ENCODE measurements at regions not wholly inside any gene's neighbourhood (a gene's known extent, or its start where the extent isn't known, plus 50 kb on each side); places are given as distances from the start of the nearest gene placed in this dataset.

DNA sequence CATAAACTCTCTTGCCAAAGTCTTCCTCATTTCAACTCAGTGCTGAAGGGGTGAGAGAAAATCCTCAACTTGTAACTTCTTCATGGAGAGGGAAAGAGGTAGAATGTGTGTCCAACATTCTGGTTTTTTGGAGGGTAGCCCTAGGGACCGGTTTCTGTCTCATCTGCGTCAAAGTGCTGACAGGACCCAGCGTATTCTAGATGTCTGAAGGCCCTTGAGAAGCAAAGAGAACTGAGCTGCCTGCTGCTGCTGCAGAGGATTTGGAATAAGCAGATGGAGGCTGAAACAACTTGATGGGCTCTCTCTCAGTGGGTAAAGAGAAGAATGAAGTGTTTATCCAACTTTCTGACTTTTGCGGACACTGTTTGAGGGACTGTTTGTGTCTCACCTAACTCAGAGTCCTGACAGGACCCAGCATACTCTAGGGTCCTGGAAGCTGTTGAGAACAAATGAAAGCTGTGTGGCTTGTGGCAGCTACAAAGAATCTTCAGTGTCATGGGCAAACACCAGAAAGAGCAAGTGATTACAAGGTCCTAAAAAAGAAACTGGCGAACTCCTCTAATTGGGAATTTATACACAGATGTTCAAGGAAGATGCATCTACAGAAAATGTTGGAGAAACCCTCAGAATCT is 174.4 kb downstream of the SI start:
- H3K27me3 ChIP-seq (ENCODE audit: control insufficient read depth, insufficient read depth, low read length): no peaks in the 10 kb centered on the region
- no peaks in the 10 kb centered on the region for H3K9me3 ChIP-seq (ENCODE audit: control insufficient read depth, insufficient read depth, low read depth, low read length)
- no peaks in the 10 kb centered on the region for H3K4me1 ChIP-seq (ENCODE audit: control insufficient read depth, extremely low read depth, insufficient read depth, low read length)
- H4K20me1 ChIP-seq (ENCODE audit: control insufficient read depth, extremely low read depth, insufficient read depth, low read length): no peaks in the 10 kb centered on the region
- no peak for DNase-seq (ENCODE audit: low read depth in 2 of 2)
- no peak overlapping the region for H3K9ac ChIP-seq (ENCODE audit: insufficient read depth, low read length)
- no peak overlapping the region for H3K4me3 ChIP-seq (replicated peaks in 1 of 4; ENCODE audit: control extremely low read depth in 1 of 4, insufficient read depth in 1 of 4, low read depth in 3 of 4, low read length in 4 of 4)
- no peaks in the 10 kb centered on the region for H3K79me2 ChIP-seq (ENCODE audit: control insufficient read depth, insufficient read depth, low read length)
- H3K27ac ChIP-seq (ENCODE audit: insufficient read depth, low read length): no peak overlapping the region
- H3K36me3 ChIP-seq (ENCODE audit: control insufficient read depth, insufficient read depth, low read length): no peaks in the 10 kb centered on the region
- no peak overlapping the region for H3K4me2 ChIP-seq (ENCODE audit: extremely low read depth, insufficient read depth, low read length)
- H2AFZ ChIP-seq (ENCODE audit: low read length): no peak overlapping the region
- TF ChIP-seq EZH2 (IDR thresholded peaks at IDR 0.05; ENCODE audit: low read length, missing control alignments): no peak
- TF ChIP-seq, protein P1, sequence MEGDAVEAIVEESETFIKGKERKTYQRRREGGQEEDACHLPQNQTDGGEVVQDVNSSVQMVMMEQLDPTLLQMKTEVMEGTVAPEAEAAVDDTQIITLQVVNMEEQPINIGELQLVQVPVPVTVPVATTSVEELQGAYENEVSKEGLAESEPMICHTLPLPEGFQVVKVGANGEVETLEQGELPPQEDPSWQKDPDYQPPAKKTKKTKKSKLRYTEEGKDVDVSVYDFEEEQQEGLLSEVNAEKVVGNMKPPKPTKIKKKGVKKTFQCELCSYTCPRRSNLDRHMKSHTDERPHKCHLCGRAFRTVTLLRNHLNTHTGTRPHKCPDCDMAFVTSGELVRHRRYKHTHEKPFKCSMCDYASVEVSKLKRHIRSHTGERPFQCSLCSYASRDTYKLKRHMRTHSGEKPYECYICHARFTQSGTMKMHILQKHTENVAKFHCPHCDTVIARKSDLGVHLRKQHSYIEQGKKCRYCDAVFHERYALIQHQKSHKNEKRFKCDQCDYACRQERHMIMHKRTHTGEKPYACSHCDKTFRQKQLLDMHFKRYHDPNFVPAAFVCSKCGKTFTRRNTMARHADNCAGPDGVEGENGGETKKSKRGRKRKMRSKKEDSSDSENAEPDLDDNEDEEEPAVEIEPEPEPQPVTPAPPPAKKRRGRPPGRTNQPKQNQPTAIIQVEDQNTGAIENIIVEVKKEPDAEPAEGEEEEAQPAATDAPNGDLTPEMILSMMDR (conservative IDR thresholded peaks at IDR 0.05 in 1 of 2, IDR thresholded peaks at IDR 0.05 in 1 of 2; ENCODE audit: low read depth in 1 of 2, low read length in 2 of 2): no peak

DNA sequence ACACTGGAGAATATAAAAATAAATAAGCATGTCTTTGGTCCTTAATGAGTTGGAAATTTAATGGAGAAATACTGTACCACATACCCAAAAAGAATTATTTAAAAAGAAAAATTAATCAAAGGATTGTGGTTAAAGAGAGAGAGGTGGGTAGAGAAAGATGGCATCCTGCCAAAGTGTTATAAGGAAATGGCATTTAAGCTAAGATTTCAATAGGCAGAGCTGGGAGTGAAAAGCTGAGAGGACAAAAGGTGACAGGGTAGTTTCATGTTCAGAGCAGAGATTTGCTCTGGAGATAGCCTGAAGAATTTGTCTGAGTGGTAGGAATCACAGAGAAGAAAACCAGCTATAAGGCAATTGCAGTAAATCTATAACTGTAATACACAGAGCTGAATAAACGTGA is 181.0 kb downstream of the SI start:
- no peaks in the 10 kb centered on the region for H3K79me2 ChIP-seq (ENCODE audit: control insufficient read depth, insufficient read depth, low read length)
- H3K4me2 ChIP-seq (ENCODE audit: extremely low read depth, insufficient read depth, low read length): no peak overlapping the region
- DNase-seq (ENCODE audit: low read depth in 2 of 2): no peak
- H3K27ac ChIP-seq (ENCODE audit: insufficient read depth, low read length): no peak overlapping the region
- no peaks in the 10 kb centered on the region for H3K27me3 ChIP-seq (ENCODE audit: control insufficient read depth, insufficient read depth, low read length)
- H3K9ac ChIP-seq (ENCODE audit: insufficient read depth, low read length): no peak overlapping the region
- H3K4me3 ChIP-seq (replicated peaks in 1 of 4; ENCODE audit: control extremely low read depth in 1 of 4, insufficient read depth in 1 of 4, low read depth in 3 of 4, low read length in 4 of 4): no peak overlapping the region
- H4K20me1 ChIP-seq (ENCODE audit: control insufficient read depth, extremely low read depth, insufficient read depth, low read length): no peaks in the 10 kb centered on the region
- H2AFZ ChIP-seq (ENCODE audit: low read length): no peak overlapping the region
- H3K36me3 ChIP-seq (ENCODE audit: control insufficient read depth, insufficient read depth, low read length): no peaks in the 10 kb centered on the region
- H3K9me3 ChIP-seq (ENCODE audit: control insufficient read depth, insufficient read depth, low read depth, low read length): no peaks in the 10 kb centered on the region
- H3K4me1 ChIP-seq (ENCODE audit: control insufficient read depth, extremely low read depth, insufficient read depth, low read length): no peaks in the 10 kb centered on the region
- no peak for TF ChIP-seq EZH2 (IDR thresholded peaks at IDR 0.05; ENCODE audit: low read length, missing control alignments)
- TF ChIP-seq, protein P1 (conservative IDR thresholded peaks at IDR 0.05 in 1 of 2, IDR thresholded peaks at IDR 0.05 in 1 of 2; ENCODE audit: low read depth in 1 of 2, low read length in 2 of 2): no peak

DNA sequence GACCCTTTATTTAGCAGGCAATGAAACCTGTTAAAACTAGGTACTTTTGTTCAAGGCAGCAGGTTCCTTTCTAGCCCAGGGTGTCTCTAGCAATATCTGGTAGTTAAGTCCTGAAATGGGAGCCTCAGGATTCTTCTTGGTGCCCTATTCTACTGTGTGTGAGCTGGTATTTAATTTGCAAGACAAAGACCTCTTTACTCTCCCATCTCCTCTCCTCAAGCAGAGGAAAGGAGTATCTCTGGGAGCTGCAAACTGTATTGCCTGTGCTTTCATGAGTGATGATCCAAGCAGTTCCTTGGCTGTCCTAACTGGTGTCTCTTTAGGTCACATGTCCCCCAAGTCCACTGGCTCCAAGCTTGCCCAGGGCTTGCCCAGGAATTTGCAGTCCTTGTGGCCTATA is 188.2 kb downstream of the SI start:
- H3K4me2 ChIP-seq (ENCODE audit: extremely low read depth, insufficient read depth, low read length): no peak overlapping the region

More for the DNA sequence above, 188.2 kb downstream of the SI start:
- no peaks in the 10 kb centered on the region for H3K36me3 ChIP-seq (ENCODE audit: control insufficient read depth, insufficient read depth, low read length)
- H3K79me2 ChIP-seq (ENCODE audit: control insufficient read depth, insufficient read depth, low read length): no peaks in the 10 kb centered on the region
- no peaks in the 10 kb centered on the region for H3K9me3 ChIP-seq (ENCODE audit: control insufficient read depth, insufficient read depth, low read depth, low read length)
- no peaks in the 10 kb centered on the region for H3K4me1 ChIP-seq (ENCODE audit: control insufficient read depth, extremely low read depth, insufficient read depth, low read length)
- no peak overlapping the region for H3K9ac ChIP-seq (ENCODE audit: insufficient read depth, low read length)
- H3K27me3 ChIP-seq (ENCODE audit: control insufficient read depth, insufficient read depth, low read length): no peaks in the 10 kb centered on the region
- no peaks in the 10 kb centered on the region for H4K20me1 ChIP-seq (ENCODE audit: control insufficient read depth, extremely low read depth, insufficient read depth, low read length)
- no peak overlapping the region for H3K27ac ChIP-seq (ENCODE audit: insufficient read depth, low read length)
- DNase-seq (ENCODE audit: low read depth in 2 of 2): no peak
- TF ChIP-seq, protein P1 (conservative IDR thresholded peaks at IDR 0.05 in 1 of 2, IDR thresholded peaks at IDR 0.05 in 1 of 2; ENCODE audit: low read depth in 1 of 2, low read length in 2 of 2): no peak
- no peak for TF ChIP-seq EZH2 (IDR thresholded peaks at IDR 0.05; ENCODE audit: low read length, missing control alignments)
- H3K4me3 ChIP-seq (replicated peaks in 1 of 4; ENCODE audit: control extremely low read depth in 1 of 4, insufficient read depth in 1 of 4, low read depth in 3 of 4, low read length in 4 of 4): no peak overlapping the region
- no peak overlapping the region for H2AFZ ChIP-seq (ENCODE audit: low read length)
